ENCODE measurements at regions not wholly inside any gene's neighbourhood (a gene's known extent, or its start where the extent isn't known, plus 50 kb on each side); places are given as distances from the start of the nearest gene placed in this dataset.

DNA sequence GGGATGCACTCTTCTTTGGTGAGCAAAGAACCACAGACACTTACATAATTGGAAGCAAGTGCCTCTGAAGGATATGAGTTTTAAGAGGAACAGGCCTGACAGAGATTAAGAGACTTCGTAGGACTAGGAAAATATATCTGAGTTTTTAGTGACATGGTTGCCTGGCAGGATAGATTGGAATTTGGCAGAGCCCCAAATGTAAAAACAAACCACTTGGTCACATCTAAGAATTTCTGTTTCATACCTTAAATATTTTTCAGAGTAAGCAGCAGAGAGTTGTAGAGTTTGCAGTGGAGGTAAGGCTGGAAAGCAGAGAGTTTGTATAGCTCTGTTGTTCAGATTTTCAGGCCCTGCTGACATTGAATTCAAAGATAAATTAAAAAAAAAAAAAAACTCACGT is 150.1 kb upstream of the MAGEB2 start:
- no peak for DNase-seq (ENCODE audit: low spot score)
- Histone ChIP-seq H4K20me1 (ENCODE audit: insufficient read depth, low read length) (no peaks in the 10 kb centered on the region), H3K4me3 (ENCODE audit: low read depth, low read length, poor library complexity, severe bottlenecking) (no peak overlapping the region), H2AFZ (ENCODE audit: low read length) (no peak overlapping the region), H3K4me2 (ENCODE audit: low read length) (no peak overlapping the region), H3K79me2 (ENCODE audit: insufficient read depth, low read depth, low read length) (no peaks in the 10 kb centered on the region), H3K9me2 (ENCODE audit: insufficient read depth, low read length) (no peaks in the 10 kb centered on the region), H3K4me1 (ENCODE audit: insufficient read depth, low read length, poor library complexity, severe bottlenecking) (no peaks in the 10 kb centered on the region), H3K9me3 (ENCODE audit: low read length) (no peaks in the 10 kb centered on the region), H3K27ac (ENCODE audit: low read depth, low read length, poor library complexity, severe bottlenecking) (no peak overlapping the region), H3K36me3 (ENCODE audit: insufficient read depth, low read length) (no peaks in the 10 kb centered on the region)
- intact Hi-C loops (cut with micrococcal nuclease; ENCODE audit: unreplicated experiment): no loop called here
- no TSS peak for BruUV-seq (replicated peaks)
- POLR2A ChIA-PET: interaction anchor here (0.6 to 0.7 kb wide), 2 partner anchors 35 to 37 kb away, joined by 3 read pairs; no protein-coding TSS in a partner anchor
- TF ChIP-seq CTCF (conservative IDR thresholded peaks at IDR 0.05; ENCODE audit: low read length) (no peak), EZH2phosphoT487 (IDR thresholded peaks at IDR 0.05; ENCODE audit: borderline replicate concordance, low read depth, low read length) (no peak)
- CTCF ChIA-PET (ENCODE audit: unreplicated experiment): no interaction called here

DNA sequence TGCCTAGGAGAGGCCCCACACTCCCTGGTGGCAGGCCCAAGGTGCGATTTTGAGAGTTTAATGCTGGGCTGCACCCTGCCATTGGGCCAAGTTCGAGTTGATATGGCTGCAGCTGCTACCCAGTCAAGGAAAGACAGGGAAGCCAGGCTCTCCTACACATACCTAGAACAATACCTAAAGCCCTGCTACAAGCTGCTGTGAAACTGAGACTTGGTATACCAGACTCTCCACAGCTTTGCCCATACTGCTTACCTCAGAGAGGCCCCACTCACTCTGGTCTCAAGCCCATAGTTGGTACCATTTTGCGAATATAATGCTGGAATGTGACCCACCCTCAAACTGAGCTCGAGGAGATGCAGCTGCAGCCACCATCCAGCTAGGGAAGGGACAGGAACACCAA is 147.7 kb upstream of the MAGEB2 start:
- Histone ChIP-seq H2AFZ (ENCODE audit: low read length) (no peak overlapping the region), H3K36me3 (ENCODE audit: insufficient read depth, low read length) (no peaks in the 10 kb centered on the region), H3K27ac (ENCODE audit: low read depth, low read length, poor library complexity, severe bottlenecking) (no peak overlapping the region), H3K79me2 (ENCODE audit: insufficient read depth, low read depth, low read length) (no peaks in the 10 kb centered on the region), H3K4me3 (ENCODE audit: low read depth, low read length, poor library complexity, severe bottlenecking) (no peak overlapping the region), H3K9me3 (ENCODE audit: low read length) (no peaks in the 10 kb centered on the region), H3K4me1 (ENCODE audit: insufficient read depth, low read length, poor library complexity, severe bottlenecking) (no peaks in the 10 kb centered on the region), H3K4me2 (ENCODE audit: low read length) (no peak overlapping the region), H3K9me2 (ENCODE audit: insufficient read depth, low read length) (no peaks in the 10 kb centered on the region), H4K20me1 (ENCODE audit: insufficient read depth, low read length) (no peaks in the 10 kb centered on the region)
- POLR2A ChIA-PET: no interaction called here
- no TSS peak for BruUV-seq (replicated peaks)
- no peak for DNase-seq (ENCODE audit: low spot score)
- TF ChIP-seq CTCF (conservative IDR thresholded peaks at IDR 0.05; ENCODE audit: low read length) (no peak), EZH2phosphoT487 (IDR thresholded peaks at IDR 0.05; ENCODE audit: borderline replicate concordance, low read depth, low read length) (no peak)
- intact Hi-C loops (cut with micrococcal nuclease; ENCODE audit: unreplicated experiment): no loop called here
- CTCF ChIA-PET (ENCODE audit: unreplicated experiment): no interaction called here

DNA sequence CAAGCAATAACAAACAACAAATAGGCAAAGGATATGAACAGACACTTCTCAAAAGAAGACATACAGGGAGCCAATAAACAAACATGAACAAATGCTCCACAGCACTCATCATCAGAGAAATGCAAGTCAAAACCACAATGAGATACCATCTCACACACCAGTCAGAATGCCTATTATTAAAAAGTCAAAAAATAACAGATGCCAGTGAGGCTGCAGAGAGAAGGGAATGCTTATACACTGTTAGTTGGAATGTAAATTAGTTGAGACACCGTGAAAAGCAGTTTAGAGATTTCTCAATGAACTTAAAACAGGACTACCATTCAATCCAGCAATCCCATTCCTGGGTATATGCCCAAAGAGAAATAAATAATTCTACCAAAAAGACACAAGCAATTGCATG is 129.8 kb upstream of the MAGEB2 start:
- POLR2A ChIA-PET: no interaction called here
- no peak overlapping the region for H3K4me3 ChIP-seq (ENCODE audit: low read depth, low read length, poor library complexity, severe bottlenecking)
- CTCF ChIA-PET (ENCODE audit: unreplicated experiment): no interaction called here
- BruUV-seq (replicated peaks): no TSS peak
- no peaks in the 10 kb centered on the region for H3K9me2 ChIP-seq (ENCODE audit: insufficient read depth, low read length)
- H3K9me3 ChIP-seq (ENCODE audit: low read length): no peaks in the 10 kb centered on the region
- TF ChIP-seq EZH2phosphoT487 (IDR thresholded peaks at IDR 0.05; ENCODE audit: borderline replicate concordance, low read depth, low read length): no peak
- no peak for TF ChIP-seq CTCF (conservative IDR thresholded peaks at IDR 0.05; ENCODE audit: low read length)
- no peak for DNase-seq (ENCODE audit: low spot score)
- H3K79me2 ChIP-seq (ENCODE audit: insufficient read depth, low read depth, low read length): no peaks in the 10 kb centered on the region
- no peaks in the 10 kb centered on the region for H3K36me3 ChIP-seq (ENCODE audit: insufficient read depth, low read length)
- H3K4me2 ChIP-seq (ENCODE audit: low read length): no peak overlapping the region
- no peaks in the 10 kb centered on the region for H4K20me1 ChIP-seq (ENCODE audit: insufficient read depth, low read length)
- H2AFZ ChIP-seq (ENCODE audit: low read length): no peak overlapping the region
- no peaks in the 10 kb centered on the region for H3K4me1 ChIP-seq (ENCODE audit: insufficient read depth, low read length, poor library complexity, severe bottlenecking)
- H3K27ac ChIP-seq (ENCODE audit: low read depth, low read length, poor library complexity, severe bottlenecking): no peak overlapping the region
- intact Hi-C loops (cut with micrococcal nuclease; ENCODE audit: unreplicated experiment): no loop called here

Data from OCI-LY7 (cell line).